ENCODE measurements at regions not wholly inside any gene's neighbourhood (a gene's known extent, or its start where the extent isn't known, plus 50 kb on each side); places are given as distances from the start of the nearest gene placed in this dataset.
A peak's percentile ranks its signal among the peaks of the same experiment; 100 is the strongest.
"Not testable (repeated sequence)": the region's sequence is repeated elsewhere in the genome, so short reads cannot be mapped to it uniquely, and the experiment has no call there.

DNA sequence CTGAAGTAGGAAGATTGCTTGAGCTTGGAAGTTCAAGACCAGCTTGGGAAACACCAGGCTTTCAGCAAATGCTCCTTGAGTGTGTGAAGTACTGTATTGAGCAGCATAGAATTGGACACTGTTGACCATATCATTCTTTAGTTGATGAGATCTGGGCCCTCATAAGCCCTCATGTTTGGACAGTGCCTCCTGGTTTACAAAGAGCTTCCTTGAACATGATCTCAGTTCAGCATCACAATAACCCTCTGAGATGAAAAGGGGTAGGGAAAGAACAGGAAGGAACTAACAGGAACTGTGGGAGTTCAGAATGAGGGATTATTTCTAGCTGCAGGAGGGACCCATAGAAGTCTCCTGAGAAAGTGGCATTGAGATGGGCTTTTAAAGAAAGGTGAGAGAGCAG lies 153.2 kb downstream of the C12orf75 start:
- DNase-seq, result no peak

- no peak for DNase-seq
Observed at GRCh38 chr12:105485321-105485910, 154.9 kb downstream of the C12orf75 start.

- DNase-seq, result no peak
Observed at GRCh38 chr12:105485921-105486320, 155.4 kb downstream of the C12orf75 start.

- DNase-seq, result peak in 1 of 3 experiments; percentile 11
Observed at GRCh38 chr12:105487963-105488362, 157.5 kb downstream of the C12orf75 start.

- no peak for DNase-seq
Observed at GRCh38 chr12:105492591-105493545, 162.4 kb downstream of the C12orf75 start.

- DNase-seq, result peak in 1 of 3 experiments; percentile 21
Observed at GRCh38 chr12:105499205-105499604, 168.7 kb downstream of the C12orf75 start.

- not testable (repeated sequence) for DNase-seq
Observed at GRCh38 chr12:105500676-105501075, 170.2 kb downstream of the C12orf75 start.

- DNase-seq, result no peak
Observed at GRCh38 chr12:105502426-105502930, 172.0 kb downstream of the C12orf75 start.

DNA sequence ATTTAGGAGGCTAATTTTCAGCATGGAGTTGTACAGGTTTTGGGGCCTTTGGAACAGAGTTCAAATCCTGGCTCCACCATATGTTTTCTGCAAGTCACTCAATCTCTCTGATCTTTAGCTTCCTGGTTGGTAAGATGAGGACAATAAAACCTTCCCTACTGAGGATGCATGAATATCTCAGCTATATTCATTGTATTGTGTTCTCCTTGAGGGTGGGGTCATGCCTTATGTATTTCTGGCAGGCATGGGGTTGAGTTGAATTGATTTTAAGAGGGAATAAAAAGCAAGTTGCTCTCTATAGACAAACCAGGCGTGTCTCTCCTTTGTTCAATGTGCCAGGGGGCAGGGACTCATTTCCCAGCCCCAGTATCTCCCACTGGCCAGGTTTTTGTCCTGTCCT lies 173.1 kb downstream of the C12orf75 start:
- no peak for DNase-seq

GRCh38 chr12:105504286-105504685 lies 173.8 kb downstream of the C12orf75 start:
- no peak for DNase-seq

DNA sequence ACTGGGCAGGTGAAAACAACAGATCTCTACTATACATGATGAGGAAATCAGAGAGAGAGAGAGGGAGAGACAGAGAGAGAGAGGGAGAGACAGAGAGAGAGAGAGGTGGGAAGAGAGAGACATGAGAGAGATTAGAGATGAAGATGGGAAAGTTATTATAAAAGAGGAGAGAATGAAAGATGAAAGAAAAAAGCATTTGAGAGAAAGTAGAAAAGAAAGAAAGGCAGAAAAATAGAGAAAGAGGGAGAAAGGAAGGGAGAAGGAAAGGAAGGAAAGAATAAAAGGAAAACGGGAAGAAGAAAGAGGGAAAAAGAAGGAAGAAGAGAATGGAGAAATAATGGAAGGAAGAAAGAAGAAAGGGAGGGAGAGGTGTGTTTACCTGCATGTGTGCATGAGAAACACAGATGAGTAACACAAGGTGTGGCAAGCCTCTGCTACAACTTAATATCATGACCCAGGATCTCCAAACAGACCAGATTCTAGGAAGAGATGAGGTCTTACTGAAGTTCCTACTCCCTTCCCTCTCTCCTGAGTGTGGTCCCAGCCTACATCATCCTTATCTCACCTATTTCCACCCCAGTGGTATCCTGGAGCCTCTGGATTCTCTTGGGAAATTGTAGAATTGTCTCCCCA lies 176.3 kb downstream of the C12orf75 start:
- DNase-seq, result no peak

DNA sequence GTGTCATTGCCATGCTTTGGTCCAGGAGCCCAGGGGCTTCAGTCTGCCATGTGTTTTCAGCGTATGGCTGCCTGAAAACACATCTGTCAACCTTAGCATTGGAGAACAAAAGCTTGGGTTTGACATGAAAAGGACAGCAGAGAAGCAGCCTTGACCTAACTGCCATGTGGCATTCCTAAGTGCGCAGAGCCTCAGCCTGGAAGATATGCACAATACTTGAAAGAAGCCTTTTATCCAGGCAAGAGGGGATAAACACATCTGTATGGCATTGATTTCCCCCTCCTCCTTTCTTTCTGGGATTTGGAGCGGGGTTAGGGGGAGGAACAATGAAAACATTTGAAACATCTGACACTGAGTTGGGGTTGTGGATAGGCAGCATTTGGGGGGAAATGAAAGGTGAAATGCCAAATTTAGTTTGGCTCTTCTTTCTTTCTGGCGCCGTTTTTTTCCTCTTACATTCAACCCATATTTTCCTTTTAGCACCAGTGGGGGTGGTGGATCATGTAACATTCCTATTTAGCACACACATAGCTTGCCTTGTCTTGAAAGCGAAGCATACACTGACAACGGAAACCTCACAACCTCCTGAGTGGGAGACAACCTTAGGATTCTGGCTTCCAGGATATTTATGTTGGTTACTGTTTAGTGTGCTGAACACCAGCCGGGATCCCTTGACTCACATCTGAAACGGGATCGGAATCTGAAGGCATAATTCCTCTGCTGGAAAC lies 177.0 kb downstream of the C12orf75 start:
- no peak for DNase-seq

DNA sequence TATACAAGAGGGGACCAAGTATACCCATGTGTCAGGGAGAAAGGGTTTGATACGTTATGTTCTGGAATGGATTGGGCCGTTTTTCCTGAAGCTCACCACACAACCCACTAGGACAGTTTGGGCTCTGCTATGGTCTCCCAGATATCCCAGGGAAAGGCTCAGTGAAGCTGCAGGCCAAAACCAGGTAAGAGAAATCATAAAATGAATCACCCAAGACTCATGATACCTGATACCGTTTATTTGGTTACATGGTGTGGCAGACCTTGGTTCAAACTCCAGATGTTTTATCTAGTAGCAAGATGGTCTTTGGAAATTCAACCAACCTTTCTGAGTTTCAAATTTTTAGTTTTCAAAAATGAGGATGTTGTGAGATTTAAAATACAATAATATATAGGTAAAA lies 177.6 kb downstream of the C12orf75 start:
- DNase-seq, result no peak

DNA sequence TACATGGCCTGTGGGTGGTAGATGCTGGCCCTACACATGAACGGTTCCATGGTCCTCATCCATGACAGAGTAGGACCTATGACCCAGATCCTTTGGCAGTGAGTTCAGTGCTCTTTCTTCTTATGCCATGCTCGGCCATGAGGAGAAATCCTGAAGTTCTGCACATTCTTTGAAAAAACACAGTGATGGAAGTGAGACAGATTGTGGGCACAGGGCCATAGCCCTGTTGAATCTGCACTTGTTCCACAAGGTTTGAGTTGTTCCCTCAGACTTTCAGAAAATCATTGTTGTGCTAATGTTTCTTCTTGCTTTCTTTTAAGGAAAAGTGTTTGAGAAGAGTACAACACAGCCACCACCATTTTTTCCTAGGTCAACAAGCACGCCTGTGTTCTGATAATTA lies 180.0 kb downstream of the C12orf75 start:
- DNase-seq, result no peak

DNA sequence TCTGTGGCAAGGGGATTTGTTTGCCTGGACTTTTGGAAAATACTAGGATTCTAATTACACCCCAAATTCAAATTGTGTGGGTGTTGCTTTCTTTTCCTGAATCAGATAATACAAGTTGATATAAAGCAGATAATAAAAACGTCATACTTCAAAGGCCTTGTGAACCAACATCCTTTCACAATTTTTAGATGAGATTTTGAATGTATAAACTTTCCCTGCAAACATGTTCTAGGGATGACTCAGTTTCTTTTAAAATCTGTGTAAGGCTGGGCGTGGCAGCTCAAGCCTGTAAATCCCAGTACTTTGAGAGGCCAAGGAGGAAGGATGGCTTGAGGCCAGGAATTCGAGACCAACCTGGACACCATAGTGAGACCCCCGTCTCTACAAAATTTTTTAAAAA lies 182.4 kb downstream of the C12orf75 start:
- DNase-seq, result not testable (repeated sequence)

DNA sequence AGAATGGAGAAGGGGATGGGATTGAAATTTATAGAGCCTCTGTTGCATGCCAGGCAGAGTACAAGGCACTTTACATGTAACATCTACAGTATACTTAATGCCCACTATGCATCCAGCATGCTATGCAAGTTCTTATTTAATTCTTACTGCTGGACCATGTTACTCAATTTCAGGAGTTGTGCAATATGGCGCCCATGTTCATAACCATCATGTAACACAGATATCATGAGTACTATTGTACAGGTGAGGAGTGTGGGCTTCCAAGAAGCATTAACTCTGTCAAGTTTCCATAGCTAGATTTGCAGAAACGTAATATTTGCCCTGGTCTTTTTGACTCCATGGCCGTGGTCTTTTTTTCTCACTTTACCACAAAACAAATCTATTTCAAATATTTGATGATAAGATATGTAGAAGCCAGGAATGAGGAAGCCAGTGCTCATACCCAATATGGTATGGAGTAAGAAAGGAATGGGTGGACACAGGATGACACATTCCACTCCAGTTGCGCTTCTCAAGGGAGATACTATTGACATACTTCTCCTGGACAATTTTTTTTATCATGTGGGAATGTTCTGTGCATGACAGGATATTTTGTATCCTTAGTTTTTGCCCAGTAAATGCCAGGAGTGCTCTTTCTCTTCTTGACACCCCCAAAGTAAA lies 191.8 kb downstream of the C12orf75 start:
- DNase-seq, result no peak

DNA sequence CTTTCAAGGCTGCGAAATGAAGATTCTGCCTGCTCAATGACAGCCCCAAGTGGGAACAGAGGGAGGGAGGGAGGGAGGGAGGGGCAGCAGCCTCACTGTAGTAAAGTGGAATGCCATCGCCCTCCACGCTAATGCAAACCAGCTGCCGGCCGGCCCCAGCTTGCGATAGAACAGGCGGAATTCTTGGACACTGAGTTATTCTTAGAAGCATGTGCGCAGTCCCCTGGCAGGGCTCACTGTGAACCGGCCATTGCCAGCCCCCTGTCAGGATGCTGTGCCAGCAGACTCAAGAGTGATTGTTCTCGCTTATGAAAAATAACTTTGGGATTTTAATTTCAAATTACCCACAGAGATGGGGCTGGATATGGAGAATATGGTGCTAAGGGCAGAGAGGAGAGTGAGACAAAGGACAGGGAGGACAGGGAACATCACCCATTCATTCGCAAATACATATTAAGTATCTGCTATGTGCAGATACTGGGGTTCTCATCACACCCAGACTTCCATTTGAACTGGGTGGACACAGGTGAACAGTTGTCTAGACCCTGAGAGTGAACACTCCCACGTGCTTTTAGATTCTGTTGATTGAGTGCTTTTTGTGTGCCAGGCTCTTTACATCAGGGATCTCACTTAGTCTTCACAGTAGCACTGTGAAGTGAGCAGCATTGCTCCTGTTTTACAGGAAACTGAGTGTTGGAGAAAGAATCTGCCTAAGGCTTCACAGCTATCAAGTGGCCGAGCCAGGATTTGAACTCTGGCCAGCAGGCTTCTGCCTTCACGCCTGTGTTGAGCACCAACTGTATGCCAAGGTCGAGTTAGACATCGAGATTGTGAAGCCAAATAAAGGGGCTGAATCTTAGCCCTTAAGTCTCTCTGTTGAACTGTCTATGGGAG lies 192.9 kb downstream of the C12orf75 start:
- DNase-seq, result no peak

GRCh38 chr12:105524961-105525360 lies 194.5 kb downstream of the C12orf75 start:
- no peak for DNase-seq

- DNase-seq, result no peak
Observed at GRCh38 chr12:105534068-105534467, 203.6 kb downstream of the C12orf75 start.

- not testable (repeated sequence) for DNase-seq
Observed at GRCh38 chr12:105535033-105535432, 204.5 kb downstream of the C12orf75 start.

DNA sequence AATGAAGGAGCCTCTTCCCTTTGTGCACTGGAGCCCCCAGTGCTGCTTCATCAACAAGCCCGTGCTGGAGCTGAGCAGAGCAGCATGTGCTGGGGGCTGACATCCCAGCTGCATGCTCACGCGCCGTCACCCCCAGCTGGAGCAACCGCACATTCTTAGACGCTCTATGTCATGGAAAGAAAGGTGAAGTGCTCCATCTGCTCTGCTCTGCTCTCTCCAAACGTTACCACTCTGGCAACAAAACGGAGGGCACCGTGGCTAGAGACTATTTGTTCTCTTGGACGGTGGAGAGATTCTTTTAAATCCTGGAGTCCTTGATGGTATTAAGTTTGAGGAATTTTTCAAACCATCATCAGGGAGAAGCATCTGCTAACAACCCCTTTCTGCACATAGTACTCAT lies 208.4 kb downstream of the C12orf75 start:
- DNase-seq, result no peak
